ENCODE measurements at regions not wholly inside any gene's neighbourhood (a gene's known extent, or its start where the extent isn't known, plus 50 kb on each side); places are given as distances from the start of the nearest gene placed in this dataset.
"Not testable (repeated sequence)": the region's sequence is repeated elsewhere in the genome, so short reads cannot be mapped to it uniquely, and the experiment has no call there.

DNA sequence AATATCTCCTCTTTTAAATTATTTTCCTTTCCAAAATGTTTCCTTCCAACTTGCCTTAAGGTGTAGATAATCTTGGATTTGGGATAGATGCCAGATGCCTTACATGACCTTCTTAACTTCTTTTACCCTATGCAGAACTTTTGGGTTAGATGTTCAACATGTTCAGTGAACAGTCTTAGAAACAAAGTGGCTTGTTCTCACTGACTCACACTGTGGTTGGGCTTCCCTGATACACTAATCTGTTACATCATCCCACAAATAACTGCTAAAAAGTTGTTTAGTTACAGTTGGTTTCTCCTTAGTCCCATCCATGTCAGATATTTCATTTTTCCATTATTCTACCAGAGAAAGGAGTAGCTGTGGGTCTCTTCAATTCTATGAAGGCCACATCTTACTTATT, 2638.2 kb downstream of the PCDH9 start:
- intact Hi-C loops (cut with micrococcal nuclease) = no loop called here

DNA sequence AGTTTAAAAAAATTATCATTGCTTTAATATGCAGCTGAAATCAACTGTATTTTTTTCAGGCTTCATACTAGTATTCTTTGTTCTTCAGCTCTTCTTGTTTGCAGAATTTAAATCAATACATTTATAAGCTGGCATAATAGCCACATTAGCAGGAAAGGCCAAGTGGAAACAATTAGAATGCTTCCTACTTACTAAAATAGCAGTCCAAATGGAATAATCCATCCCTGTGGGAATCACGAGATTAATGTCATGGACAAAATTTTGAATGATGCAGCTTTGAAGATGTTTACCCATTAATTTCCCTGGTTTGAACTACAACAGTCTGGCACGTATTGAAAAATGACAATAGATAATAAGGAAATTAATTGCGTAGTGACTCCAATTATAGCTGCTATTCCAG, 2650.8 kb downstream of the PCDH9 start:
- intact Hi-C loops (cut with micrococcal nuclease) = no loop called here

- intact Hi-C loops (cut with micrococcal nuclease) = no loop called here
Measured at GRCh38 chr13:64568748-64569147, 2661.4 kb downstream of the PCDH9 start.

DNA sequence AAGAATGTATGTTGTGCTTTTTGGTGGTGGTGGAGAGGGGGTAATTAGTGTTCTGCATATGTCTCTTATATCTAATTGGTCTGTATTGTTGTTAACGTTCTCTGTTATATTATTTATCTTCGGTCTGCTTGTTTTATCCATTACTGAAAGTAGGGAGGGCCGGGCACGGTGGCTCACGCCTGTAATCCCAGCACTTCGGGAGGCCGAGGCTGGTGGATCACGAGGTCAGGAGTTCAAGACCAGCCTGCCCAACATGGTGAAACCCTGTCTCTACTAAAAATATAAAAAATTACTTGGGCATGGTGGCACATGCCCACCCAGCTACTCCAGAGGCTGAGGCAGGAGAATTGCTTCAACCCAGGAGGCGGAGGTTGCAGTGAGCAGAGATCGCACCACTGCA, 2672.1 kb downstream of the PCDH9 start:
- intact Hi-C loops (cut with micrococcal nuclease) = not testable (repeated sequence)

DNA sequence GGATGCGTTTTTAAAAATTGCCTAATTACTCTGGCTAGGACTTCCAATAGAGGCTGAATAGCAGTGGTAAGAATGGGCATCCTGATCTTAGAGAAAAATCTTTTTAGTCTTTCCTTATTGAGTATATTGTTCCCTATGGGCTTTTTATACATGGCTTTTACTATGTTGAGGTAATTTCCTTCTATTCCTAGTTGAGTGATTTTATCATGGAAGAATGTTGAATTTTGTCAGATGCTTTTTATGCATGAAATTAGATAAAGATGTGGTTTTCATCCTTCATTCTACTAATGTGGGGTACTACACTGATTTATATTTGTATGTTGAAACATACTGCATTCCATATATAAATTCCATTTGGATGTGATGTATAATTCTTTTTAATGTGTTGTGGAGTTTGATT, 2673.8 kb downstream of the PCDH9 start:
- intact Hi-C loops (cut with micrococcal nuclease) = no loop called here

DNA sequence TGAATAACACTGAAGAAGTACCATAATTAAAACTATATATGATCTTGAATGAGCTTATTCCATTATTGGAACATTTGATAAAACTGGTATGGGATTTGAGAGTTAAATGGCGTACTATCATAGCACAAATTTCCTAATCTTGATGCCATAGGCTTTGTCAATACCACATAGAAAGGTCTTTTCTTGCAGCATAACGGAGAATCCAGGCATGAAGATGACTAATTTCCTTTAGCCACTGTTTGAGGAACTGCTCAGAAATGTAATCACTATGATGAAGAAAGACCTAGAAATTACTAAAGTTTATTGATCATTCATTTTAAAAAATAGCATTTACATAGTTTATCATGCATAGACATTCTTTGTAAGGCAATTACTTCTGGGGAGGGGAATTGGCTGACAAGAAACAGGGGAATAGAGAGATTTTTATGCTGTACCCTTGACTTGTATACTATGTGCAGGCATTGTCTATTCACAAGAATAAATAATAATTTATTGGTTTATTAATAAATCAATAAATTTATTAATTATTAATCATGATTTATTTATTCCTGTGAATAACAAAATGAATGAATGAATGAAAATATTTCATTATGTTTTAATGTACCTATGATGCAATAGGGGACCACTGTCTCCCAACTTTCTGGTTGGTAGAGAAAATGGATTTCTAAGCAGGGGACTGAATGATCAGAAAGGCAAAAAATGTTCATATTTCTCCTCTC, 2676.6 kb downstream of the PCDH9 start:
- intact Hi-C loops (cut with micrococcal nuclease) = no loop called here

DNA sequence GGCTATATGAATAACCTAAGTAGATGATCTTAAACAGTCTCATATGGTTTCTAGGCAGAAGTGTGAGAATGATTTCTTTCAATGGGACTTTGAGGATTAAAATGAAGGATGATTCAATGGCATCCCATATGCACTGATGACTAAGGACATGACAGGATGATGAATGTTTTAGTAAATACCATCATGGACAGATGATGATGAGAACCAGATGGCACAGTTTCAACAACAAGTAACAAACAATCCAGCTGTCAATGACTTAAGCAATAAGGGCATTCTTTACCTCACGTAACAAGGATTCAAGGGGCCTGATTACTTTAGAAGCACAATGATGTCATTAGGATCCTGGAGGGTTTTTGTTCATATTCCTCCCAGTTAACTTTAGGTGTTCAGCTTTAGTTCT, 2678.4 kb downstream of the PCDH9 start:
- intact Hi-C loops (cut with micrococcal nuclease) = no loop called here

DNA sequence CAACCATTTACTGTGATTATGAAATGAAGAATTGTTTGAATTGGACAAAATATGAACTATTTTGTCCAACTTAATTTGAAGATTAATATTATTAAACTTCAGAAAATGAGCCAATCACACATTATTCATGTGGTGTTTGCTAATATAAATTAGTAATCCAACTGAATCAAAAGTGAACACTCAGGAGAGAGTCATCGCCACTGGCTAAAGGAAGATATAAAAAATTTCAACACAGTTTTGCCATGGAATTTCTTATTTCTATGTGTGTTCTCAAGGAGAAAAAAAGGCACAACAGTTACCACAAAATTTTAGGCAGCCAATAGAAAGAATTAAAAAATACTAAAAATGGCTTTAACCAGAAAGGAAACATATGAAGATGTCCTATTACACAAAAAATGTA, 2683.8 kb downstream of the PCDH9 start:
- intact Hi-C loops (cut with micrococcal nuclease) = no loop called here

GRCh38 chr13:64540976-64541375, 2689.2 kb downstream of the PCDH9 start:
- intact Hi-C loops (cut with micrococcal nuclease) = no loop called here

- intact Hi-C loops (cut with micrococcal nuclease) = no loop called here
Measured at GRCh38 chr13:64540468-64540867, 2689.7 kb downstream of the PCDH9 start.

DNA sequence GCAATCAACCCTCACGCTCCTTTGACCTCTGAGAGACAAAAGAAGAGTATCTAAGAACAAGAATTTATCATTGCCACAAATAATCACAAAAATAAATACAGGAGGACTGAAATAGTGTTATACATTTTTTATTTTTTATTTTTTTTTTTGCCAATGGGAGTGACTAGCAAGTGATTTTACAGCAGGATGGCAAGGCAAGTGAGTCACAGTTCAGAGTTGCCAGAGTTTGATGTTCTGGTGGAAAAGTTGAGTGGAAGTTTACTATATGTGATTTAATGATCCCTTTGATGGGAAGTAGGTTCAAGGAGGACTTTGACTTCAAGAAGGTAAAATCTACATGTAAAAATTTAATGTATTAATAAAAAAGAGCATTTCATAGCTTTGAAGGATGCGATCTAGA, 2691.4 kb downstream of the PCDH9 start:
- intact Hi-C loops (cut with micrococcal nuclease) = no loop called here

DNA sequence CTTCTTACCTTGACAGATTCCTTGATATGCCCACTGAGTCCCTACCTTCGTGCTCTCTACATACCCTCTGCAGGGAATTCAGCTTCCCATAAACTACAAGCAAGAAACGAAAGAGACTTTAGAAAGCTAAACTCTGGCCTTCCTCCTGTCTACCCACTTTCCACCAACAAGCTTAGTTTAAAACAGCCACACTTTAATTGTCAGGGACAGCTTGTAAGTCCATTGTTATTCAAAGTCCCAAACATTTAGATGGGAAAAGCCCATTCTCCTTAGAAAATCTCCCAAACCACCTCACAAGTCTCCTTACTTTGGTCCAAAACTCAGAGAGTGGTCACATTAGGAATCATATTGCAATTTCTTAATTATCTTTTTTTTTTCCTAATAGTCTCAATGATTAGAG, 2695.8 kb downstream of the PCDH9 start:
- intact Hi-C loops (cut with micrococcal nuclease) = loop anchor here (5.0 kb wide), 1 partner anchor 1103 kb away; no protein-coding TSS in a partner anchor

GRCh38 chr13:64531400-64531799, 2698.7 kb downstream of the PCDH9 start:
- intact Hi-C loops (cut with micrococcal nuclease) = loop anchor here (5.0 kb wide), 1 partner anchor 1106 kb away; no protein-coding TSS in a partner anchor

DNA sequence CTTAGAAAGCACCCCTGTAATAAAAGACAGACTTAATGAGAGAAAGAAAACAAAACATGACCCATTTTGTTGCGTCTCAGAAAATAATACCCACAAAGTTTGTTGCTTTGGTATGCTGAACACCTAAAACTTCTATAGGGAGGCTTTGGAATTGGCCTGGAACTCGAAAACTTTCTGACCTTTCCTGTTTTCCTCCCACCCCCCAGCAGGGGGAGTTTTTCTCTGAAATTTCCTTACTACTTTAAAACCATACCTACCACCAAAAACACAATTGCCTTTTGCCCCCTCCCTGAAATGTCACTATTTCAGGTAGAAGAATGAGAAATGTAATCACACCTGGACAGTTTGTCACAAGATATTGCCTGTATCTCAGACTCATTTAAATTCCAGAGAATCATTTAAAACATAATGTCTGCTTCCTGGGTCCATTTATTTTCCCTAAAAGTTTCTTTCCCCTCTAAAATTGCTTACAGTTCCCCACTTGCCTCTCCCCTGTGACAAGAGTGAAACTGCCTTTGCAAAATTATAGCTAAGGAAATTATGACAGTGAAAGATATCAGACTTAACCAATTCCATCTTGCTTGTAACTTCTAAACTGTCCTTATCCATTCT, 2700.2 kb downstream of the PCDH9 start:
- intact Hi-C loops (cut with micrococcal nuclease) = loop anchor here (5.0 kb wide), 1 partner anchor 1107 kb away; no protein-coding TSS in a partner anchor

- intact Hi-C loops (cut with micrococcal nuclease) = no loop called here
Measured at GRCh38 chr13:64528838-64529237, 2701.3 kb downstream of the PCDH9 start.

GRCh38 chr13:64527561-64527960, 2702.6 kb downstream of the PCDH9 start:
- intact Hi-C loops (cut with micrococcal nuclease) = no loop called here

DNA sequence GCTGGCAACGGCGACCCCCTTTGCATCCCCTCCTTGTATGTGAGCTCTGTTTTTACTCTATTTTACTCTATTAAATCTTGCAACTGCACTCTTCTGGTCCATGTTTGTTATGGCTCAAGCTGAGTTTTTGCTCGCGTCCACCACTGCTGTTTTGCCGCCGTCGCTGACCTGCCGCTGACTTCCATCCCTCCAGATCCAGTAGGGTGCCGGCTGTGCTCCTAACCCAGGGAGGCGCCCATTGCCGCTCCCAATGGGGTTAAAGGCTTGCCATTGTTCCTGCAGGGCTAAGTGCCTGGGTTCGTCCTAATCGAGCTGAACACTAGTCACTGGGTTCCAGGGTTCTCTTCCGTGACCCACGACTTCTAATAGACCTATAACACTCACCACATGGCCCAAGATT, 2704.4 kb downstream of the PCDH9 start:
- intact Hi-C loops (cut with micrococcal nuclease) = no loop called here

- intact Hi-C loops (cut with micrococcal nuclease) = no loop called here
Measured at GRCh38 chr13:64510747-64511146, 2719.4 kb downstream of the PCDH9 start.

- intact Hi-C loops (cut with micrococcal nuclease) = no loop called here
Measured at GRCh38 chr13:64506246-64506645, 2723.9 kb downstream of the PCDH9 start.

- intact Hi-C loops (cut with micrococcal nuclease) = no loop called here
Measured at GRCh38 chr13:64505336-64505910, 2724.7 kb downstream of the PCDH9 start.

GRCh38 chr13:64488731-64489130, 2741.4 kb downstream of the PCDH9 start:
- intact Hi-C loops (cut with micrococcal nuclease) = no loop called here

- intact Hi-C loops (cut with micrococcal nuclease) = no loop called here
Measured at GRCh38 chr13:64482373-64482772, 2747.8 kb downstream of the PCDH9 start.

DNA sequence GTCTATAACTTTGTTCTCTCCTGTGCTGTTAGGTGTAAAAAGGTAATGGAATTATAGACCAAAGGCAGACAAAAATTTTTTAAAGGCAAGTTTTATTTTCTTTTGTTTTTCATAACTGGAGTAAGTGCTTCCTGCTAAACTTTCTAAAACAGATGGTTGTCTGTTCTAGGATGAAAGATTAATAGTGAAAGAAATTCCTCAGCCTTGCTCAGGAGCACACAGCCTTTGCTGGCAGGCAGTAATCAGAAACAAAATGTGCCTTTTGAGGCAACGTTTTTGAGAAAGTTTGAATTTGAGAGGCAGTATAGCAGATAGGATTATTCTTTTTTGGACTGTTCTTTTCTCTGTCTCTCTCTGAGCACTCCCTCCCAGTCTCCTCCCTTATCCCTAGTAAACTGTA, 2749.5 kb downstream of the PCDH9 start:
- intact Hi-C loops (cut with micrococcal nuclease) = no loop called here

All from T-helper 1 cell treated with Interleukin-12 subunit alpha and Interleukin-12 subunit beta and Interleukin-4 antibody, amounts not matched to agents 30 ng/mL and 1 ng/mL, for 36 hours (primary cell).